Nucleus accumbens (tissue), 56 donors: ENCODE measurements at regions not wholly inside any gene's neighbourhood (a gene's known extent, or its start where the extent isn't known, plus 50 kb on each side); places are given as distances from the start of the nearest gene placed in this dataset.
"Not testable (repeated sequence)": the region's sequence is repeated elsewhere in the genome, so short reads cannot be mapped to it uniquely, and the experiment has no call there.

Experiments
- DNase-seq, 56 donors: peaks; one replicate each; lab custom pipeline; 2025; lab: John Stamatoyannopoulos, UW

- no peak for DNase-seq
Measured at GRCh38 chr3:194857469-194858113, 171.9 kb downstream of the FAM43A start.

GRCh38 chr3:194858382-194858781 is 172.7 kb downstream of the FAM43A start:
- DNase-seq, result no peak

- DNase-seq, result no peak
Measured at GRCh38 chr3:194860725-194861124, 175.0 kb downstream of the FAM43A start.

GRCh38 chr3:194861375-194861774 is 175.7 kb downstream of the FAM43A start:
- DNase-seq, result no peak

GRCh38 chr3:194865061-194865460 is 179.4 kb downstream of the FAM43A start:
- no peak for DNase-seq

- DNase-seq, result no peak
Measured at GRCh38 chr3:194865615-194866014, 179.9 kb downstream of the FAM43A start.

- no peak for DNase-seq
Measured at GRCh38 chr3:194866236-194866635, 180.6 kb downstream of the FAM43A start.

GRCh38 chr3:194867270-194867983 is 181.7 kb downstream of the FAM43A start:
- no peak for DNase-seq

- DNase-seq, result no peak
Measured at GRCh38 chr3:194868831-194869230, 183.1 kb downstream of the FAM43A start.

GRCh38 chr3:194869482-194870169 is 183.9 kb downstream of the FAM43A start:
- no peak for DNase-seq

GRCh38 chr3:194870394-194871110 is 184.9 kb downstream of the FAM43A start:
- no peak for DNase-seq

- DNase-seq, result no peak
Measured at GRCh38 chr3:194871143-194871863, 185.6 kb downstream of the FAM43A start.

- peak in 7 of 56 donors; percentile 6 to 50 (median 22) for DNase-seq
Measured at GRCh38 chr3:194871864-194872668, 186.4 kb downstream of the FAM43A start.

- no peak for DNase-seq
Measured at GRCh38 chr3:194872669-194872977, 186.9 kb downstream of the FAM43A start.

GRCh38 chr3:194873474-194873873 is 187.8 kb downstream of the FAM43A start:
- not testable (repeated sequence) for DNase-seq

- no peak for DNase-seq
Measured at GRCh38 chr3:194874206-194874605, 188.5 kb downstream of the FAM43A start.

GRCh38 chr3:194874783-194875182 is 189.1 kb downstream of the FAM43A start:
- DNase-seq, result no peak

- DNase-seq, result no peak
Measured at GRCh38 chr3:194875581-194876402, 190.1 kb downstream of the FAM43A start.
